Stimulated activated CD8-positive, alpha-beta memory T cell treated with anti-CD3 and anti-CD28 coated beads, Interleukin-12 subunit alpha, Interleukin-12 subunit beta, amount 100 ng/mL, for 24 hours (primary cell): ENCODE measurements at regions not wholly inside any gene's neighbourhood (a gene's known extent, or its start where the extent isn't known, plus 50 kb on each side); places are given as distances from the start of the nearest gene placed in this dataset.
"Not testable (repeated sequence)": the region's sequence is repeated elsewhere in the genome, so short reads cannot be mapped to it uniquely, and the experiment has no call there.

Experiments
- DNase-seq: peaks from one replicate; pipeline ENCODE4 v3.0.0-alpha.2; 2020; ENCODE audit errors: extremely low read depth

DNA sequence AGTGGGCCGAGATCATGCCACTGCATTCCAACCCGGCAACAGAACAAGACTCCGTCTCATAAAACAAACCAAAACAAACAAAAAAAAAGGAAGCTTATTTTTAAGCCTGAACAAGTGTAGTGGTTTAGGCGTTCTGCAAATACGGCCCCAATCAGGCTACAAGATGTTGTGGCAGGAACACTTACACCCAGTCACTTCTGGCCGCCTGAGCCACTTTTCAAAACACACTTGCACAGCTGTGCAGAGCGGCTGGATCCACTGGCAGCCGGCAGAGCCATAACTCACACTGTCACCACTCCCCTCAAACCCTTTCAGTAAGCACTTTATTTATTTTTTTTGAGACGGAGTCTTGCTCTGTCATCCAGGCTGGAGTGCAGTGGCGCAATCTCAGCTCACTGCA, 81.0 kb upstream of the FRG2C start:
- DNase-seq, result not testable (repeated sequence)

DNA sequence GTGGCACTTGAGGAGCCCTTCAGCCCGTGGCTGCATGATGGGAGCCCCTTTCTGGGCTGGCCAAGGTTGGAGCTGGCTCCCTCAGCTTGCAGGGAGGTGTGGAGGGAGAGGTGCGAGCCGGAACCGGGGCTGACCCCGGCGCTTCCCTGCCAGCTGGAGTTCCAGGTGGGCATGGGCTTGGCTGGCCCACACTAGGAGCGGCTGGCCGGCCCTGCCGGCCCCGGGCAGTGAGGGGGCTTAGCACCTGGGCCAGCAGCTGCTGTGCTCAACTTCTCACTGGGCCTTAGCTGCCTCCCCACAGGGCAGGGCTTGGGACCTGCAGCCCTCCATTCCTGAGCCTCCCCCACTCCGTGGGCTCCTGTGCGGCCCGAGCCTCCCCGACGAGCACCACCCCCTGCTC, 76.4 kb upstream of the FRG2C start:
- not testable (repeated sequence) for DNase-seq

DNA sequence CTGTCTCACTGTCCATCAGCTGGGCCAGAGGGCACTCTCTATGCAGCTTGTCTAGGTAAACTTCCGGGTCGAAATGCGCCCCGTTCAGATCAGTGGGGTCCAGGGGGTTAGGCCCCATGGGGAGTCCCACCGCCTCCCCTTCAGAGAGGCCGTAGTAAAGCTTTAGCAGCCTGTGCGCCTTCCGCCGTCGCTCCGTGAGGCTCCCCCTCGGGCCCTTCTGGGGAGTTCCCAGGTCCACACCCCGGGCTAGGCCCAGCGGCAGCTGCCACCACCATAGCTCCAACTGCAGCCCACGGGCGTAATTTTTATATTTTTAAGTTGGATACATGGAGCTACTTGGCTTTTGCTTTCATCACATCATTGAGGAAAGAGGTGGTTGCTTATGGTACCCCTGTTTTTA, 73.7 kb upstream of the FRG2C start:
- not testable (repeated sequence) for DNase-seq

DNA sequence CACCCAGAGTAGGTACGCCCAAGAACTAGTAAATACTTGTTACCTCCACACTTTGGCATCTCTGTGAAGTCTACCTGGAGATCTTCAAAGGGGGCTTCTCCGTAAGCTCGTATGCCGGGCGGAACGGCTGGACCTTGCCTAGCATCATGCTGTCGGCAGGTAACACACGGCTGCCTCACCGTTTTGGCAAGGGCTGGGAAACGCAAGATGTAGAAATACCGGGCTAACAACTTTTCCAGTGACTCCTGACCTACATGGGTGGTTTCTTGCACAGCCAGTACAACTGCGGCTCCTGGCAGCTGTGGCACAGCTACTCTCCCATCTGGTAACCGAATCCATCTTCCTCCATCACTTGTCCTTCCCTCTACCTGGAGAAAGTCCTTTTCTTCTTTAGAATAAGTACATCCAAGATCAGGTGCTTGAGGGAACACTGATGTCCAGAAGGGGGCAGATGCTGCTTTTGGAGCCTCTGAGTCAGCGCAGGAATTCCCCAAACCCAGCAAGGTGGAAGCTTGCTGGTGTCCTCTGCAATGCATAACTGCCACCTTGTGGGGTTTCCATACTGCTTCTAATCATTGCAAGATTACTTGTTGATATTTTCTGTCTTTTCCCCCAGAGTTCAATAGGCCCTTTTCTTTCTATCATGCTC, 59.7 kb upstream of the FRG2C start:
- not testable (repeated sequence) for DNase-seq

DNA sequence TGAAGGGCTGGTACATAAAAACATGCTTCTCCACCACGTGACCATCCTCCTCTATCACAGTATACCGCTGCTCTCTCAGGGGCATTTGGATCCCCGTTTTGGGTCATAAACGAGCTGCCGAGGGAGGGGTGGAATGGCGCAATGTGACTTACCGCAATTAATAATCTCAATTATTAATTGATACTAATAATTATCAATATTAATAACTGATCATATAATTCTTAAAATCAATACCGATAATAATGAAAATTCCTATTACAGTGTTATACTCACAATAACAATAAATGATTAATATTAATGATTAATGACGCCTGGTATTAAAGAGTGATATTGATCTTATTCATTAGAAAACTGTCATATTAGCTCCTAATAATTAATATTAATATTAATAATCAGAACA, 56.1 kb upstream of the FRG2C start:
- not testable (repeated sequence) for DNase-seq

DNA sequence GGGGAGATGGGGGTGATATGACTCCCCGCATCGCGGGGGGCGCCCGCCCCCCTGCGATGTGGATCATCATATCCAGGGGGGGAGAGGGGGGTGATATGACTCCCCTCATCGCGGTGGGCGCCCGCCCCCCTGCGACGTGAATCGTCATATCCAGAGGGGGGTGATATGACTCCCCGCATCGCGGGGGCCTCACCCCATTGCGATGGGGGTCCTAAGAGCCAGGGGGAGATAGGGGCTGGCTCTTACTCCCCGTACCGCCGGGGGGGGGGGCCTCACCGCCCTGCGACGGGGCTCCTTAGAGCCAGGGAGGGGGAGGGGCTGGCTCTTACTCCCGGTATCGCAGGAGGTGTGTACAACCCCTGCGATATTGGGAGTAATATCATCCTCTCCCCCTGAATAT, 54.5 kb upstream of the FRG2C start:
- not testable (repeated sequence) for DNase-seq

DNA sequence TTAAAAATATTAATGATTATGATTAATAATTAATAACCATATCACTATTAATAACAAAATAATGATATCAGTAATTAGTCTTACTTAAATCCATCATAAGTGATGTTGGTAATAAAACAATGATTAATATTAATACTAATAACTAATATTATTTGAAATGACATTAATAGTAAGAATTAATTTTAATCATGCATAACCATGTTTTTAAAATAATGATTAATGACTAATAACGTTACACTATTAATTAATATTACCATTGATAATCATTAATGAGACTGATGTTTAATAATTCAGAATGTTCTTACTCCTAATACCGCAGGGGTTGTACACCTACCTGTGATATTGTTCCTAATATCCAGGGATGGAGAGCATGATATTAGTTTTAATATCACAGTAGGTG, 53.4 kb upstream of the FRG2C start:
- DNase-seq, result no peak

DNA sequence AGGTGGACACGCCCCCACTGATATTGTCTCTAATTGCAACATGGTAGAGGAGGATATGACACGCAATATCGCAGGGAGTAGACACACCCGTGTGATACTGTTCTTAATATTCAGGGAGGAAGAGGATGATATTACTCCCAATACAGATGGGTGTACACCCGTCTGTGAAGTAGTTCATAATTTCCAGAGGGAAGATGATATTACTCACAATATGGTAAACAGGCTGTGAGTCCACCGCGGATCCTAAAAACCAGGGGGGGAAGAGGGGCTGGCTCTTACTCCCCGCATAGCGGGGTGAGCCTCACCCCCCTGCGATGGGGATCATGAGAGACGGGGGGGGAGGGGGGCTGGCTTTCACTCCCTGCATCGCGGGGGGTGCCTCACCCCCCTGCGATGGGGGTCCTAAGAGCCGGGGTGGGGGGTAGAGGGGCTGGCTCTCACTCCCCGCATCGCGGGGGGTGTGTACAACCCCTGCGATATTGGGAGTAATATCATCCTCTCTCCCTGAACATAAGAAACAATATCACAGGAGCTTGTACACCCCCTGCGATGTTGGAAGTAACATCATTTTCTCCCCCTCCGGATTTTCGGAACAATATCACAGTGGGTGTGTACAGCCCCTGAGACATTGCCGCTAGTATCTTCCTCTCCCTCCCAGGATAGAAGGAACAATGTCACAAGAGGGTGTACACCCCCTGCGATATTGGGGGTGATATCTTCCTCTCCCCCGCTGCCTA, 52.2 kb upstream of the FRG2C start:
- not testable (repeated sequence) for DNase-seq
